ENCODE measurements at regions not wholly inside any gene's neighbourhood (a gene's known extent, or its start where the extent isn't known, plus 50 kb on each side); places are given as distances from the start of the nearest gene placed in this dataset.

DNA sequence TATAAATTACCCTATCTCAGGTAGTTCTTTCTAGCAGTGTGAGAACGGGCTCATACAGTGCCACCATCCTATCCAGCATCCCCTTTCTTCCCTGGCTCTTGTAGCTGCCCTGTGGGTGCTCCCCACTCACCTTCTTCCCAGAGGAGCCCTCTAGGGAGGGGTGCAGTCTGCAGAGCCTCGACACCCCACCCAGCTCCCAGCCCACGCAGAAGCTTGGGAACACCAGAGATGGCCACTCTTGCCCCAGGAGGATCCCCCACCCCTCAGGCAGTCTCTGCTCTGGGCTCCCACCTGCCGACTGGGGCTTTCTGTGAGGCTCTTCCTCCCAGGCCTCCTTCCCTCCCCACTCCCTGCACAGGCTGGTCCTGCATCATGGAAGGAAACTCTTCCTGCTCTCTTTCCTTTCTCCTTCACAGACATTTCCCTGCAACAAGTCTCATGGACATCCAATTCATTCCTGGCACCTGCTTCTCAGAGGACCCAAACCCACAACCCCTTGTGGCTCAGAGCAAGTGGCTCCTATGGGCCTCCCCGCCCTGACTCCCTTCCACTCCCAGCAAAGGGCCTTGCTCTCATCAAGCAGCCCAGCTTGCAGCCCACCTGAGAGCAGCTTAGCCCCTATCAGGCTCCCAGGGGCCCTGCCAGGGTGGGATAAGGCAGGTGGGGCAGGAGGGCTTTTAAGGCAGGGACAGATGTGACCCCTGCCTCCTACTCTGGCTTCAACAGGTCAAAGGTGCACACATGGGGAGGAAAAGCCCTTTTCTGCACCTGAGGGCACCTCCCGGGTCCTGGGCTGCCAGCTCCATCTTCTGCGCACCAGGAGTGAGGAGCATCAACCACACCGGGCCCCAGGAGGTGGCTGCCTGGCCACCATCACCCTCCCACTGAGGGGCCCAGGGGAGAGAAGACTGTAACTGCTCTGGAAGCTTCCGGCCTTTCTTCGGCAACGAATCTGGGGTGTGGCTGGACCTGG, 263.8 kb upstream of the TNRC6C start:
- ChIA-PET POLR2A (ENCODE audit: low non-redundant PET) (no interaction called here), CTCF (no interaction called here)
- no peak overlapping the region for H3K27ac ChIP-seq
- DNase-seq (ENCODE audit: low spot score), result no peak
- TF ChIP-seq, protein P1, sequence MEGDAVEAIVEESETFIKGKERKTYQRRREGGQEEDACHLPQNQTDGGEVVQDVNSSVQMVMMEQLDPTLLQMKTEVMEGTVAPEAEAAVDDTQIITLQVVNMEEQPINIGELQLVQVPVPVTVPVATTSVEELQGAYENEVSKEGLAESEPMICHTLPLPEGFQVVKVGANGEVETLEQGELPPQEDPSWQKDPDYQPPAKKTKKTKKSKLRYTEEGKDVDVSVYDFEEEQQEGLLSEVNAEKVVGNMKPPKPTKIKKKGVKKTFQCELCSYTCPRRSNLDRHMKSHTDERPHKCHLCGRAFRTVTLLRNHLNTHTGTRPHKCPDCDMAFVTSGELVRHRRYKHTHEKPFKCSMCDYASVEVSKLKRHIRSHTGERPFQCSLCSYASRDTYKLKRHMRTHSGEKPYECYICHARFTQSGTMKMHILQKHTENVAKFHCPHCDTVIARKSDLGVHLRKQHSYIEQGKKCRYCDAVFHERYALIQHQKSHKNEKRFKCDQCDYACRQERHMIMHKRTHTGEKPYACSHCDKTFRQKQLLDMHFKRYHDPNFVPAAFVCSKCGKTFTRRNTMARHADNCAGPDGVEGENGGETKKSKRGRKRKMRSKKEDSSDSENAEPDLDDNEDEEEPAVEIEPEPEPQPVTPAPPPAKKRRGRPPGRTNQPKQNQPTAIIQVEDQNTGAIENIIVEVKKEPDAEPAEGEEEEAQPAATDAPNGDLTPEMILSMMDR (conservative IDR thresholded peaks at IDR 0.05; ENCODE audit: low read depth), result no peak

DNA sequence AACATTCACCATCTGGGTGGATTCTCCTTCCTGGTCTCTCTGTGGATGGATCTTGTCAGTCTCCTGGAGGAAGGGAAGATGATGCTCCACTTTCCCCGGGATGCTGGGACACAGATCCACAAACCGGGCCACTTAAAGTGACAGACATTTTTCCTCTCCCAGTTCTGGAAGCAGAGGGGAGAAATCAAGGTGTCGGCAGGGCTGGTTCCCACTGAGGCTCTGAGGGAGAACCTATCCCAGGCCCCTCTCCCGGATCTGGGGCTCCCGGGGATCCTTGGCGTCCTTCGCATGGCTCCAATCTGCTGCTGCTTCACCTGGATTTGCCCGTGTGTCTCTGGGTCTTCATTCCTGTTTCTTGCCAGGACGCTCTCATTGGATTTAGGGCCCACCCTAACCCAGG, 263.1 kb upstream of the TNRC6C start:
- CTCF ChIA-PET, result no interaction called here
- TF ChIP-seq, protein P1 (conservative IDR thresholded peaks at IDR 0.05; ENCODE audit: low read depth), result no peak
- DNase-seq (ENCODE audit: low spot score), result no peak
- POLR2A ChIA-PET (ENCODE audit: low non-redundant PET), result no interaction called here
- H3K27ac ChIP-seq, result no peak overlapping the region

DNA sequence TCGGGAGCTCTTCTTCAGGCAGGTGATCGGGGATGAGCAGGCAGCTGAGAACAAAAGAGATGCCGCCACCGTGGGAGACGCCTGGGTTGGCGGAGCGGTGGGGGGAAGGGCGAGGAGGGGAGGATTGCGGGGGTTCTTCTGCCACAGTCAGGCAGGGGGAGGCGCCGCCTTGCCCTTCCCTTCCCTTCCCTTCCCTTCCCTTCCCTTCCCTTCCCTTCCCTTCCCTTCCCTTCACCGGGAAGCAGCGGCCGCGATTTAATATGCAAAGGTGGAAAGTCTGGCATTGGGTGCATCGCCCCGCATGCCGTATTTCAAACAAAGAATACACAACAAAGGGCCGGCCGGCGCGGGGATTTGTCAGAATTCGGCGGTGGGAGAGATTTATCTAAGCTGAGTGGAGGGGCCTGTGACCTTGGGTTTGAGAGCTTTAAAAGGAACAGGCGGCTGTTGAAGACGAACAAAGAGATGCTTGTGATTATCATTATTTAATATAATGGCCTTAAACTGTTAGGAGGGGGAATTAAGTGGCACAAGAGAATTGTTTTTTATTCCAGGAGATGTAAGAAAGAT, 262.3 kb upstream of the TNRC6C start:
- CTCF ChIA-PET, result interaction anchor here (0.7 kb wide), 1 partner anchor 344 kb away, joined by 5 read pairs; no protein-coding TSS in a partner anchor
- TF ChIP-seq, protein P1 (conservative IDR thresholded peaks at IDR 0.05; ENCODE audit: low read depth), result no peak
- DNase-seq (ENCODE audit: low spot score), result no peak
- no peak overlapping the region for H3K27ac ChIP-seq
- POLR2A ChIA-PET (ENCODE audit: low non-redundant PET), result no interaction called here

DNA sequence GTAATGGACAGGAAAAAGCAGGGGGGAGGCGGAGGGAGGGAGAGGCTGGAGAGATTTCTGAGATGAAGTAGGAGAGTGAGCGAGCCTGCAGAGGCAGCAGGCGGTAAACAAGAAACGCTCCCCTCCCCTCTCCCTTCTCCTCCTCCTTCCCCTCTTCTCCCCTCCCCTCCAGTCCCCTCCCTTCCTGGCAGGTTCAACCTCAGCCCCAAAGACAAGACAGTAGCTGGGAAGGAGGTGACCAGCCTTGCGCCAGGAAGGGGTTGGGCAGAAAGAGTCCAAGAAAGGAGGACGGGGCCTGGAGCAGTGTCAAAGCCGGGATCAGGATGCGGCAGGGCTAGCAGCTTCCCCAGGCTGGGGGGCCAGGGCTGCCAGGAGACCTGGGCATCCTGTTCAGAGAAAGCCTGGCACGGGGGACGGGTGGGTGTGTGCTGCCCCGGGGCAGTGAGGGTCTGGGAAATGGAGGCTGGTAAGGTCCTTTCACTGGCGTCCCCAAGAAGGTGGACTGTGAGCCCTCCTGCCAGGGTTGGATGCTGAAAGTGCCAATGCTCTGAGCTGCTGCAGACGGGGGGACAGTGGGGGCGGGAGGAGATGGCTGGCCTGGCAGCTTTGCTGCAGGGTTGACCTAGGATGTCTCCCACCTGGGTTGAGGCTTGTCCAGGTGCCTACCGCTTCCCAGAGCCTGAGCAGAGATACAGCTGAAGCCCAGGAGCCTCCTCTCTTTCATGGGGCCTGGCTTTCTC, 261.6 kb upstream of the TNRC6C start:
- TF ChIP-seq, protein P1 (conservative IDR thresholded peaks at IDR 0.05; ENCODE audit: low read depth), result no peak
- no peak overlapping the region for H3K27ac ChIP-seq
- DNase-seq (ENCODE audit: low spot score), result no peak
- ChIA-PET POLR2A (ENCODE audit: low non-redundant PET) (no interaction called here), CTCF (interaction anchor here (0.7 kb wide), 1 partner anchor 344 kb away, joined by 5 read pairs; no protein-coding TSS in a partner anchor)

DNA sequence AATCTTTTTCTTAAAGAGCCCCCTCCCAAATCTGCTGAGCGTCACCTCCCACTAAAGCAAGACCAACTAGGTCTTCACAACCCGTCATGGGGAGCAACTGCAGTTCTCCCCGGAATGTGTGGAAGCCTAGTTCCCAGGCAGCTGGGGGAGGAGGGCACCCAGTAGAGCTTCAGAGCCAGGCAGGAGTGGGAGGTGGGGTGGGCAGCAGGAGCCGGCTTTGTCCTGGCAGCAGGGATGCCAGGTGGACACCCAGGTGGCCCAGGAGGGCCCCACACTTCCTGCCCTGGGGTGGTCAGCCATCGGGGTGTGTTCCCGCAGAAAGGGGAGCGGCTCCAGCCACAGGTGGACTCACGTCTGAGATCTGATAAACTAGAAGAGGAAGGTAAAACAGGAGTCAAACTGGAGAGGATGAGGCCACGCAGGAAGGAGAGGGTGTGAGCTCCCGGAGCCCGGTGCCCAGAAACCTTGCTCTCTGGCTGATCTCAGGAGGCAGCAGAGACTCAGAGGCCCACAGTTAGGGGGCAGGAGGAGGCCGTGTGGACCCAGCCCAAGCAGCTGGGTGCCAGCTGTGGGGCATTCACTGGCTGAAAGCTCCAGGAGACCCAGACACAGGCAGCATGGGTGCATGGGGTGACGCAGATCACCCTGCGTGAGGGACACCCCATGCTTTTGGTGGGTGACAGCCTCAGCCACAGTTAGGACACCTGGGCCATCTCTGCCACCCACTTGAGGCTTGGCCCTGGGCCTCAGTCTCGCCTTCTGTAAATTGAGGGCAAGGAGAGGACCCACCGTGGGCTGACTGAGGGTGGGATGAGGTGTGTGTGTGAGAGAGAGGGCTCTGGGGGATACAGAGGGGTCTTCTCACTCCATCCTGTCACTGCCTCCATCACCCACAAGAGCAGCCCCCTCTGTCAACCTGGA, 260.8 kb upstream of the TNRC6C start:
- POLR2A ChIA-PET (ENCODE audit: low non-redundant PET), result no interaction called here
- TF ChIP-seq, protein P1 (conservative IDR thresholded peaks at IDR 0.05; ENCODE audit: low read depth), result no peak
- no peak for DNase-seq (ENCODE audit: low spot score)
- no peak overlapping the region for H3K27ac ChIP-seq
- CTCF ChIA-PET, result no interaction called here
